ENCODE measurements at regions not wholly inside any gene's neighbourhood (a gene's known extent, or its start where the extent isn't known, plus 50 kb on each side); places are given as distances from the start of the nearest gene placed in this dataset.

GRCh38 chr12:127636882-127637281 is 630.1 kb upstream of the TMEM132C start:
- TF ChIP-seq, protein P1, sequence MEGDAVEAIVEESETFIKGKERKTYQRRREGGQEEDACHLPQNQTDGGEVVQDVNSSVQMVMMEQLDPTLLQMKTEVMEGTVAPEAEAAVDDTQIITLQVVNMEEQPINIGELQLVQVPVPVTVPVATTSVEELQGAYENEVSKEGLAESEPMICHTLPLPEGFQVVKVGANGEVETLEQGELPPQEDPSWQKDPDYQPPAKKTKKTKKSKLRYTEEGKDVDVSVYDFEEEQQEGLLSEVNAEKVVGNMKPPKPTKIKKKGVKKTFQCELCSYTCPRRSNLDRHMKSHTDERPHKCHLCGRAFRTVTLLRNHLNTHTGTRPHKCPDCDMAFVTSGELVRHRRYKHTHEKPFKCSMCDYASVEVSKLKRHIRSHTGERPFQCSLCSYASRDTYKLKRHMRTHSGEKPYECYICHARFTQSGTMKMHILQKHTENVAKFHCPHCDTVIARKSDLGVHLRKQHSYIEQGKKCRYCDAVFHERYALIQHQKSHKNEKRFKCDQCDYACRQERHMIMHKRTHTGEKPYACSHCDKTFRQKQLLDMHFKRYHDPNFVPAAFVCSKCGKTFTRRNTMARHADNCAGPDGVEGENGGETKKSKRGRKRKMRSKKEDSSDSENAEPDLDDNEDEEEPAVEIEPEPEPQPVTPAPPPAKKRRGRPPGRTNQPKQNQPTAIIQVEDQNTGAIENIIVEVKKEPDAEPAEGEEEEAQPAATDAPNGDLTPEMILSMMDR (IDR thresholded peaks at IDR 0.05; ENCODE audit: poor library complexity, severe bottlenecking), result no peak
- TF ChIP-seq TAF1 (IDR thresholded peaks at IDR 0.05; ENCODE audit: low read depth) (no peak), SMC3 (conservative IDR thresholded peaks at IDR 0.05; ENCODE audit: poor library complexity) (no peak), RAD21 (conservative IDR thresholded peaks at IDR 0.05) (no peak), POLR2AphosphoS5 (IDR thresholded peaks at IDR 0.05) (no peak), EP300 (conservative IDR thresholded peaks at IDR 0.05; ENCODE audit: poor library complexity, severe bottlenecking) (no peak), MXI1 (conservative IDR thresholded peaks at IDR 0.05; ENCODE audit: poor library complexity, severe bottlenecking) (no peak)
